ENCODE measurements at regions not wholly inside any gene's neighbourhood (a gene's known extent, or its start where the extent isn't known, plus 50 kb on each side); places are given as distances from the start of the nearest gene placed in this dataset.

DNA sequence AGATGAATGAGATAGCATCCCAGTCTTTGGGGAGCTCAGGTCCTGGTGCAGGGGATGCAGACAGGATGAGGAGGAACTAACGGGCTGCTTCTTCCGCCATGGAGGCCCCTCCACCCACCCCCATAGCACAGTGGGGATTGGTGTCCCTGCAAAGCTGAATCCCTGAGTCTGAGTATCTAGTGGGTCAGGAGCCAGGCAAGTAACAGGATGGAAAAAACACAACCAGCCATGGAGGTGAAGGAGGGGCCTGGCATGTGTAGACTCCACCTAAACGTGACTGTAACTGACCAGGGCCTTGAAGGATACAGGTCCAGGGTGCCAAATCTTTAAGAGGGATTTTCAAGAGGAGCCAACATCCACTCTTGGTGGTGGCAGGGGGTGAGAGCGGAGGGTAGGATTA, 327.8 kb upstream of the MSX2 start:
- ATAC-seq = no peak
- WGBS (ENCODE audit: insufficient coverage, insufficient replicate concordance, low lambda C conversion rate, missing lambda C conversion rate) = 20% methylated on average over 4 of the region's 4 CpGs

DNA sequence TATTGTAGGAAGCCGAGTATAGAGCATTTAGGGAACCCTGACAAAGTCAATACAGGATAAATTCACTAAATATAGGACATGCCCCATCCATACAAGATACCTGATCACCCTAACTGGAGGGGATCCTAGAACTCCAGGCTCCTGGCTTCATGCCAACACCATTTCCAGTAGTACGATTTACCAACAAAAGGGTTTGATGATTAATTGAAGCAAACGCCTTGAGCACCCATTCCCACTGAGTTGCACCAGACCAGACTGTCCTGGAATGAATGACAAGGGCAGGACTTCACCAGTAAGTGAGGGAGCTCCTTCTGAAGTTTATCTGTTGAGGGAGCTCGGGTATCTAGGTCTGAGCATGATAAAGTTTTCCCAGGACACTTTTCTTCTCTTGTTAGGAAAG, 327.2 kb upstream of the MSX2 start:
- H3K27ac ChIP-seq (ENCODE audit: control insufficient read depth, insufficient read depth) = no peak overlapping the region
- ATAC-seq (no peak), FAIRE-seq (no peak), DNase-seq (ENCODE audit: low read depth, low spot score) (no peak)
- CTCF ChIA-PET = interaction anchor here (0.7 kb wide), 1 partner anchor 9 kb away, joined by 3 read pairs; no protein-coding TSS in a partner anchor
- H2AFZ ChIP-seq (ENCODE audit: control insufficient read depth, low read depth, low read length) = no peak overlapping the region
- SMC1A ChIA-PET (ENCODE audit: uncharacterized antibody, unreplicated experiment) = interaction anchor here (0.6 kb wide), 1 partner anchor 311 kb away, joined by 3 read pairs; no protein-coding TSS in a partner anchor
- RAD21 ChIA-PET (ENCODE audit: unreplicated experiment) = no interaction called here
- no peaks in the 10 kb centered on the region for H3K4me1 ChIP-seq (ENCODE audit: control insufficient read depth, insufficient read depth, low read length)
- no peak overlapping the region for H3K9ac ChIP-seq (ENCODE audit: control insufficient read depth, insufficient read depth, low read length)
- no peak overlapping the region for H3K4me2 ChIP-seq (ENCODE audit: control insufficient read depth, insufficient read depth)
- intact Hi-C loops (cut with micrococcal nuclease; ENCODE audit: unreplicated experiment) (no loop called here), in situ Hi-C loops (cut with MboI) (no loop called here)
- no peaks in the 10 kb centered on the region for H3K79me2 ChIP-seq (ENCODE audit: control insufficient read depth, insufficient read depth, low read length)
- WGBS (ENCODE audit: insufficient coverage, insufficient replicate concordance, low lambda C conversion rate, missing lambda C conversion rate) = 10% methylated on average over 4 of the region's 4 CpGs
- no peaks in the 10 kb centered on the region for H3K36me3 ChIP-seq (ENCODE audit: control insufficient read depth in 2 of 2, insufficient read depth in 2 of 2, low read length in 1 of 2)
- POLR2A ChIA-PET = no interaction called here
- no peaks in the 10 kb centered on the region for H4K20me1 ChIP-seq (ENCODE audit: control insufficient read depth, insufficient read depth)
- no peaks in the 10 kb centered on the region; a peak in 1 of 4 replicates for H3K27me3 ChIP-seq (replicated peaks in 1 of 2; ENCODE audit: control insufficient read depth in 2 of 2, insufficient read depth in 2 of 2, low read length in 1 of 2)
- no TSS peak for BruUV-seq (replicated peaks)
- no peaks in the 10 kb centered on the region for H3K9me3 ChIP-seq (replicated peaks; ENCODE audit: control insufficient read depth, insufficient read depth, low read length)
- no peak overlapping the region for H3K4me3 ChIP-seq
- TF ChIP-seq, protein P1, sequence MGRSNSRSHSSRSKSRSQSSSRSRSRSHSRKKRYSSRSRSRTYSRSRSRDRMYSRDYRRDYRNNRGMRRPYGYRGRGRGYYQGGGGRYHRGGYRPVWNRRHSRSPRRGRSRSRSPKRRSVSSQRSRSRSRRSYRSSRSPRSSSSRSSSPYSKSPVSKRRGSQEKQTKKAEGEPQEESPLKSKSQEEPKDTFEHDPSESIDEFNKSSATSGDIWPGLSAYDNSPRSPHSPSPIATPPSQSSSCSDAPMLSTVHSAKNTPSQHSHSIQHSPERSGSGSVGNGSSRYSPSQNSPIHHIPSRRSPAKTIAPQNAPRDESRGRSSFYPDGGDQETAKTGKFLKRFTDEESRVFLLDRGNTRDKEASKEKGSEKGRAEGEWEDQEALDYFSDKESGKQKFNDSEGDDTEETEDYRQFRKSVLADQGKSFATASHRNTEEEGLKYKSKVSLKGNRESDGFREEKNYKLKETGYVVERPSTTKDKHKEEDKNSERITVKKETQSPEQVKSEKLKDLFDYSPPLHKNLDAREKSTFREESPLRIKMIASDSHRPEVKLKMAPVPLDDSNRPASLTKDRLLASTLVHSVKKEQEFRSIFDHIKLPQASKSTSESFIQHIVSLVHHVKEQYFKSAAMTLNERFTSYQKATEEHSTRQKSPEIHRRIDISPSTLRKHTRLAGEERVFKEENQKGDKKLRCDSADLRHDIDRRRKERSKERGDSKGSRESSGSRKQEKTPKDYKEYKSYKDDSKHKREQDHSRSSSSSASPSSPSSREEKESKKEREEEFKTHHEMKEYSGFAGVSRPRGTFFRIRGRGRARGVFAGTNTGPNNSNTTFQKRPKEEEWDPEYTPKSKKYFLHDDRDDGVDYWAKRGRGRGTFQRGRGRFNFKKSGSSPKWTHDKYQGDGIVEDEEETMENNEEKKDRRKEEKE (IDR thresholded peaks at IDR 0.05) = no peak
- TF ChIP-seq NR2C2 (IDR thresholded peaks at IDR 0.05; ENCODE audit: borderline replicate concordance, control insufficient read depth, insufficient read length, low read depth) = no peak
- no peak for TF ChIP-seq TCF3 (IDR thresholded peaks at IDR 0.05; ENCODE audit: borderline replicate concordance, insufficient read depth, low read depth, low read length)
- no peak for TF ChIP-seq HDAC2 (IDR thresholded peaks at IDR 0.05)
- TF ChIP-seq, protein P2, sequence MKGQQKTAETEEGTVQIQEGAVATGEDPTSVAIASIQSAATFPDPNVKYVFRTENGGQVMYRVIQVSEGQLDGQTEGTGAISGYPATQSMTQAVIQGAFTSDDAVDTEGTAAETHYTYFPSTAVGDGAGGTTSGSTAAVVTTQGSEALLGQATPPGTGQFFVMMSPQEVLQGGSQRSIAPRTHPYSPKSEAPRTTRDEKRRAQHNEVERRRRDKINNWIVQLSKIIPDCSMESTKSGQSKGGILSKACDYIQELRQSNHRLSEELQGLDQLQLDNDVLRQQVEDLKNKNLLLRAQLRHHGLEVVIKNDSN (IDR thresholded peaks at IDR 0.05; ENCODE audit: borderline replicate concordance, extremely low read length, insufficient read depth, low read depth, low read length) = no peak
- TF ChIP-seq PAX5 (IDR thresholded peaks at IDR 0.05; ENCODE audit: borderline replicate concordance, low read depth, low read length) = no peak
- TF ChIP-seq JUNB (IDR thresholded peaks at IDR 0.05) = no peak
- no peak for TF ChIP-seq TCF12 (IDR thresholded peaks at IDR 0.05; ENCODE audit: low read depth, low read length)
- TF ChIP-seq YBX1 (IDR thresholded peaks at IDR 0.05) = no peak

More for the DNA sequence above, 327.8 kb upstream of the MSX2 start:
- H4K20me1 ChIP-seq (ENCODE audit: control insufficient read depth, insufficient read depth) = no peaks in the 10 kb centered on the region
- FAIRE-seq (no peak), DNase-seq (ENCODE audit: low read depth, low spot score) (no peak)
- CTCF ChIA-PET = interaction anchor here (0.9 kb wide), 1 partner anchor 26 kb away, joined by 3 read pairs; no protein-coding TSS in a partner anchor
- no peak overlapping the region for H2AFZ ChIP-seq (ENCODE audit: control insufficient read depth, low read depth, low read length)
- no peaks in the 10 kb centered on the region; a peak in 1 of 4 replicates for H3K27me3 ChIP-seq (replicated peaks in 1 of 2; ENCODE audit: control insufficient read depth in 2 of 2, insufficient read depth in 2 of 2, low read length in 1 of 2)
- no peak overlapping the region for H3K9ac ChIP-seq (ENCODE audit: control insufficient read depth, insufficient read depth, low read length)
- TF ChIP-seq RFX5 (IDR thresholded peaks at IDR 0.05; ENCODE audit: low read depth, low read length) (no peak), RAD21 (IDR thresholded peaks at IDR 0.05; ENCODE audit: insufficient read depth, low read depth, low read length) (no peak), FOXK2 (IDR thresholded peaks at IDR 0.05) (no peak), CEBPB (IDR thresholded peaks at IDR 0.05; ENCODE audit: borderline replicate concordance in 1 of 2, low read depth in 2 of 2, low read length in 2 of 2) (no peak), CHD2 (IDR thresholded peaks at IDR 0.05; ENCODE audit: borderline replicate concordance, low read depth, low read length) (no peak)
- TF ChIP-seq, protein P3, sequence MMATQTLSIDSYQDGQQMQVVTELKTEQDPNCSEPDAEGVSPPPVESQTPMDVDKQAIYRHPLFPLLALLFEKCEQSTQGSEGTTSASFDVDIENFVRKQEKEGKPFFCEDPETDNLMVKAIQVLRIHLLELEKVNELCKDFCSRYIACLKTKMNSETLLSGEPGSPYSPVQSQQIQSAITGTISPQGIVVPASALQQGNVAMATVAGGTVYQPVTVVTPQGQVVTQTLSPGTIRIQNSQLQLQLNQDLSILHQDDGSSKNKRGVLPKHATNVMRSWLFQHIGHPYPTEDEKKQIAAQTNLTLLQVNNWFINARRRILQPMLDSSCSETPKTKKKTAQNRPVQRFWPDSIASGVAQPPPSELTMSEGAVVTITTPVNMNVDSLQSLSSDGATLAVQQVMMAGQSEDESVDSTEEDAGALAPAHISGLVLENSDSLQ (IDR thresholded peaks at IDR 0.05) = no peak
- no peaks in the 10 kb centered on the region for H3K36me3 ChIP-seq (ENCODE audit: control insufficient read depth in 2 of 2, insufficient read depth in 2 of 2, low read length in 1 of 2)
- POLR2A ChIA-PET = no interaction called here
- no peaks in the 10 kb centered on the region for H3K4me1 ChIP-seq (ENCODE audit: control insufficient read depth, insufficient read depth, low read length)
- intact Hi-C loops (cut with micrococcal nuclease; ENCODE audit: unreplicated experiment) (no loop called here), in situ Hi-C loops (cut with MboI) (no loop called here)
- H3K4me2 ChIP-seq (ENCODE audit: control insufficient read depth, insufficient read depth) = no peak overlapping the region
- no peak overlapping the region for H3K4me3 ChIP-seq
- SMC1A ChIA-PET (ENCODE audit: uncharacterized antibody, unreplicated experiment) = no interaction called here
- H3K27ac ChIP-seq (ENCODE audit: control insufficient read depth, insufficient read depth) = no peak overlapping the region
- RAD21 ChIA-PET (ENCODE audit: unreplicated experiment) = no interaction called here
- no peaks in the 10 kb centered on the region for H3K79me2 ChIP-seq (ENCODE audit: control insufficient read depth, insufficient read depth, low read length)
- no peaks in the 10 kb centered on the region for H3K9me3 ChIP-seq (replicated peaks; ENCODE audit: control insufficient read depth, insufficient read depth, low read length)
- no TSS peak for BruUV-seq (replicated peaks)

Data from GM12878 (cell line).